WTC11 (cell line): ENCODE measurements at regions not wholly inside any gene's neighbourhood (a gene's known extent, or its start where the extent isn't known, plus 50 kb on each side); places are given as distances from the start of the nearest gene placed in this dataset.

Experiments
- ATAC-seq: fragments of 200-7000 bp; cut with Tn5 transposase; 2 replicates; pipeline ENCODE4 v1.10.0; 2021; ENCODE audit warnings: mild to moderate bottlenecking, moderate library complexity
- CTCF ChIA-PET: fragments of 300-600 bp; sonication (Branson Sonifier 250); formaldehyde crosslinking; loops from one replicate; lab custom pipeline; 2021; ENCODE audit warnings: antibody characterized with exemption; lab: Charles Lee
- POLR2A ChIA-PET: fragments of 350-600 bp; sonication (Branson Sonifier 250); formaldehyde crosslinking; loops from one replicate; lab custom pipeline; 2021; ENCODE audit warnings: antibody characterized with exemption; lab: Charles Lee
- DNase-seq: peaks from one replicate; pipeline ENCODE4 v3.0.0; 2021; ENCODE audit warnings: low spot score
- H3K27ac Mint-ChIP-seq: 2 replicates; pipeline ENCODE4 v1.8.0; 2021; ENCODE audit warnings: mixed read lengths
- H3K27me3 Mint-ChIP-seq: 2 replicates; pipeline ENCODE4 v1.8.0; 2021; ENCODE audit warnings: low read depth, mild to moderate bottlenecking, moderate library complexity, mixed read lengths
- H3K36me3 Mint-ChIP-seq: 2 replicates; pipeline ENCODE4 v1.8.0; 2021; ENCODE audit warnings: mixed read lengths
- H3K4me1 Mint-ChIP-seq: 2 replicates; pipeline ENCODE4 v1.8.0; 2022; ENCODE audit warnings: mixed read lengths
- H3K4me3 Mint-ChIP-seq: 2 replicates; pipeline ENCODE4 v1.8.0; 2021; ENCODE audit warnings: mild to moderate bottlenecking, moderate library complexity, mixed read lengths
- H3K9me3 Mint-ChIP-seq: 2 replicates; pipeline ENCODE4 v1.8.0; 2021; ENCODE audit warnings: mixed read lengths
- ATF1 ChIP-seq: sonication (generic); formaldehyde crosslinking; IDR thresholded peaks from 2 replicates; pipeline ENCODE4 v1.8.1; 2023; ENCODE audit warnings: mild to moderate bottlenecking, moderate library complexity, missing genetic modification reagents
- CREM ChIP-seq: sonication (generic); formaldehyde crosslinking; IDR thresholded peaks from 2 replicates; pipeline ENCODE4 v1.8.1; 2022; ENCODE audit warnings: mild to moderate bottlenecking, missing genetic modification reagents, moderate library complexity
- EMX1 ChIP-seq: fragments of 250-450 bp; sonication (Bioruptor Pico); IDR thresholded peaks from 2 replicates; pipeline ENCODE4 v1.8.0; 2021; ENCODE audit warnings: mild to moderate bottlenecking
- ETV6 ChIP-seq: sonication (generic); formaldehyde crosslinking; IDR thresholded peaks from 2 replicates; pipeline ENCODE4 v1.8.1; 2022; ENCODE audit warnings: mild to moderate bottlenecking, missing genetic modification reagents
- GRHL2 ChIP-seq: fragments of 250-450 bp; sonication (Bioruptor Pico); IDR thresholded peaks from 2 replicates; pipeline ENCODE4 v1.8.0; 2022; ENCODE audit warnings: mild to moderate bottlenecking, moderate library complexity; ENCODE audit not compliant: insufficient replicate concordance, severe bottlenecking
- GTF2I ChIP-seq: fragments of 250-450 bp; sonication (Bioruptor Pico); conservative IDR thresholded peaks from 2 replicates; pipeline ENCODE4 v1.4.0; 2021; ENCODE audit warnings: mild to moderate bottlenecking
- MXD4 ChIP-seq: fragments of 250-450 bp; sonication (Bioruptor Pico); IDR thresholded peaks from 2 replicates; pipeline ENCODE4 v1.8.0; 2021; ENCODE audit warnings: mild to moderate bottlenecking, moderate library complexity, borderline replicate concordance
- NFE2L1 ChIP-seq: sonication (generic); formaldehyde crosslinking; IDR thresholded peaks from 2 replicates; pipeline ENCODE4 v1.8.1; 2023; ENCODE audit warnings: missing genetic modification reagents
- NR1H2 ChIP-seq: sonication (generic); formaldehyde crosslinking; IDR thresholded peaks from 2 replicates; pipeline ENCODE4 v1.9.0; 2021; ENCODE audit warnings: mild to moderate bottlenecking, moderate library complexity, missing genetic modification reagents
- TCF7 ChIP-seq: sonication (generic); formaldehyde crosslinking; IDR thresholded peaks from 2 replicates; pipeline ENCODE4 v1.8.0; 2022; ENCODE audit warnings: mild to moderate bottlenecking, low read depth, missing genetic modification reagents, moderate library complexity
- TP53 ChIP-seq: sonication (generic); formaldehyde crosslinking; IDR thresholded peaks from 2 replicates; pipeline ENCODE4 v1.8.1; 2023; ENCODE audit warnings: mild to moderate bottlenecking, missing genetic modification reagents
- ZNF219 ChIP-seq: sonication (generic); formaldehyde crosslinking; IDR thresholded peaks from 2 replicates; pipeline ENCODE4 v1.8.0; 2023; ENCODE audit warnings: missing genetic modification reagents, mild to moderate bottlenecking, borderline replicate concordance
- ZNF263 ChIP-seq: sonication (generic); formaldehyde crosslinking; IDR thresholded peaks from 2 replicates; pipeline ENCODE4 v1.8.1; 2022; ENCODE audit warnings: low read depth, mild to moderate bottlenecking, moderate library complexity, missing genetic modification reagents
- ZNF416 ChIP-seq: fragments of 250-450 bp; sonication (Bioruptor Pico); IDR thresholded peaks from 2 replicates; pipeline ENCODE4 v1.9.0; 2021; ENCODE audit warnings: mild to moderate bottlenecking, inconsistent platforms
- ZNF671 ChIP-seq: fragments of 250-450 bp; sonication (Bioruptor Pico); IDR thresholded peaks from 2 replicates; pipeline ENCODE4 v1.8.0; 2021; ENCODE audit warnings: mild to moderate bottlenecking
- TF ChIP-seq, protein P1 (sequence below): fragments of 250-450 bp; sonication (Bioruptor Pico); IDR thresholded peaks from 2 replicates; pipeline ENCODE4 v1.9.0; 2021; ENCODE audit warnings: mild to moderate bottlenecking, borderline replicate concordance
- TF ChIP-seq, protein P2 (sequence below): sonication (generic); formaldehyde crosslinking; IDR thresholded peaks from 2 replicates; pipeline ENCODE4 v1.8.1; 2022; ENCODE audit warnings: mild to moderate bottlenecking, moderate library complexity, missing genetic modification reagents
- TF ChIP-seq, protein P3 (sequence below): sonication (generic); formaldehyde crosslinking; IDR thresholded peaks from 2 replicates; pipeline ENCODE4 v1.8.1; 2022; ENCODE audit warnings: low read depth, missing genetic modification reagents, borderline replicate concordance
- TF ChIP-seq, protein P4 (sequence below): fragments of 250-450 bp; sonication (Bioruptor Pico); IDR thresholded peaks from 2 replicates; pipeline ENCODE4 v2.1.2; 2022; ENCODE audit warnings: mild to moderate bottlenecking, moderate library complexity
- TF ChIP-seq, protein P5 (sequence below): fragments of 250-450 bp; sonication (Bioruptor Pico); IDR thresholded peaks from 2 replicates; pipeline ENCODE4 v1.9.0; 2021; ENCODE audit warnings: mild to moderate bottlenecking
- TF ChIP-seq, protein P6 (sequence below): sonication (generic); formaldehyde crosslinking; IDR thresholded peaks from 2 replicates; pipeline ENCODE4 v1.8.0; 2023; ENCODE audit warnings: missing genetic modification reagents
- TF ChIP-seq, protein P7 (sequence below): sonication (generic); formaldehyde crosslinking; IDR thresholded peaks from 2 replicates; pipeline ENCODE4 v1.8.1; 2023; ENCODE audit warnings: mild to moderate bottlenecking, missing genetic modification reagents, borderline replicate concordance

DNA sequence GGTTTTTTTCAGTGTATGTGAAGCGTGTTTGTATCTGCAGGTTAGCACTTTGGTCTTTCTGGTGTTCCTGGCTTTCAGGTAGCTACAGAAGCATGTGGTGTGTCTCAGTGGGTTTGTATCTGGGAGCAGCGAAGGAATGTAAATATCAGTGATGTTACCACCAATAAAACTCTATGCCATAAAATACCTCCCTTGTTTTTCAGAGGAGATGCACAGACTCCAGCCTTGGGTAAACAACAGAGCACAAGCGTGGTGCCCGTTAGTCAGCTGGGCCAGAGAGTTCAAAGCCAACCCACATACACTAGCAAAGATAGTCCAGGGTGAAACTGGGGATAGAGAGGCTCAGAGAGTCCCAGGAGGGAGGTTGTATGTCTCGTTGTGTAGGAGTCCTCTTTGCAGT lies 393.8 kb downstream of the SMOC2 start (continued):
- TF ChIP-seq, protein P1, sequence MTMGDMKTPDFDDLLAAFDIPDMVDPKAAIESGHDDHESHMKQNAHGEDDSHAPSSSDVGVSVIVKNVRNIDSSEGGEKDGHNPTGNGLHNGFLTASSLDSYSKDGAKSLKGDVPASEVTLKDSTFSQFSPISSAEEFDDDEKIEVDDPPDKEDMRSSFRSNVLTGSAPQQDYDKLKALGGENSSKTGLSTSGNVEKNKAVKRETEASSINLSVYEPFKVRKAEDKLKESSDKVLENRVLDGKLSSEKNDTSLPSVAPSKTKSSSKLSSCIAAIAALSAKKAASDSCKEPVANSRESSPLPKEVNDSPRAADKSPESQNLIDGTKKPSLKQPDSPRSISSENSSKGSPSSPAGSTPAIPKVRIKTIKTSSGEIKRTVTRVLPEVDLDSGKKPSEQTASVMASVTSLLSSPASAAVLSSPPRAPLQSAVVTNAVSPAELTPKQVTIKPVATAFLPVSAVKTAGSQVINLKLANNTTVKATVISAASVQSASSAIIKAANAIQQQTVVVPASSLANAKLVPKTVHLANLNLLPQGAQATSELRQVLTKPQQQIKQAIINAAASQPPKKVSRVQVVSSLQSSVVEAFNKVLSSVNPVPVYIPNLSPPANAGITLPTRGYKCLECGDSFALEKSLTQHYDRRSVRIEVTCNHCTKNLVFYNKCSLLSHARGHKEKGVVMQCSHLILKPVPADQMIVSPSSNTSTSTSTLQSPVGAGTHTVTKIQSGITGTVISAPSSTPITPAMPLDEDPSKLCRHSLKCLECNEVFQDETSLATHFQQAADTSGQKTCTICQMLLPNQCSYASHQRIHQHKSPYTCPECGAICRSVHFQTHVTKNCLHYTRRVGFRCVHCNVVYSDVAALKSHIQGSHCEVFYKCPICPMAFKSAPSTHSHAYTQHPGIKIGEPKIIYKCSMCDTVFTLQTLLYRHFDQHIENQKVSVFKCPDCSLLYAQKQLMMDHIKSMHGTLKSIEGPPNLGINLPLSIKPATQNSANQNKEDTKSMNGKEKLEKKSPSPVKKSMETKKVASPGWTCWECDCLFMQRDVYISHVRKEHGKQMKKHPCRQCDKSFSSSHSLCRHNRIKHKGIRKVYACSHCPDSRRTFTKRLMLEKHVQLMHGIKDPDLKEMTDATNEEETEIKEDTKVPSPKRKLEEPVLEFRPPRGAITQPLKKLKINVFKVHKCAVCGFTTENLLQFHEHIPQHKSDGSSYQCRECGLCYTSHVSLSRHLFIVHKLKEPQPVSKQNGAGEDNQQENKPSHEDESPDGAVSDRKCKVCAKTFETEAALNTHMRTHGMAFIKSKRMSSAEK (CRISPR knock-in tag) = no peak
- no peak for TF ChIP-seq TP53 (CRISPR knock-in tag)

DNA sequence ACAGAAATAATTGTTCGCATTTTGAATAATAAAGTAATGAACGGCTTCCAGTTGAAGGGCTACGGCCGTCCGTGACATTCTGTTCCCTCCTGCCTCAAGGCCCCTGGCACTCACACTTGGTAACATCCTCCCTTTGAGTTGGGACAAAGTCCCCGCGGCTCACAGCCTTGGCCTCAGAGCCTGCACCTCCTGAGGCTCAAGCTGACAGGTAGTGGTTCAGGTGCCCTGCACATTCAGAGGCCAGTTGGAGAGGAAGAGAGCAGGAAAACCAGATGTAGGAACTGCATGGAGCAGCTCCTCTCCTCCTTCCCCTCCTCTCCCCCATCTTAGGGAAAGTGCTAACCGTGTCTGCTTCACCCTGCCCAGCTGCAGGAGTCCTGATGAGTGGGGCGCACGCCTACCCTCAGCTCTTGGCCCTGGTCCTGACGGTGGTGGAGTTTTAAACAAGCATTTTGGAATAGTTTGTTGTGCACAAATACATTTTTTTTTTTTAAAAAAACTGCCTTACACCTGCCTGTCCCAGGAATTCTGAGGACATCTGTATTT lies 393.1 kb downstream of the SMOC2 start:
- TF ChIP-seq, protein P2, sequence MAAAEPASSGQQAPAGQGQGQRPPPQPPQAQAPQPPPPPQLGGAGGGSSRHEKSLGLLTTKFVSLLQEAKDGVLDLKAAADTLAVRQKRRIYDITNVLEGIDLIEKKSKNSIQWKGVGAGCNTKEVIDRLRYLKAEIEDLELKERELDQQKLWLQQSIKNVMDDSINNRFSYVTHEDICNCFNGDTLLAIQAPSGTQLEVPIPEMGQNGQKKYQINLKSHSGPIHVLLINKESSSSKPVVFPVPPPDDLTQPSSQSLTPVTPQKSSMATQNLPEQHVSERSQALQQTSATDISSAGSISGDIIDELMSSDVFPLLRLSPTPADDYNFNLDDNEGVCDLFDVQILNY (CRISPR knock-in tag) = no peak
- TF ChIP-seq, protein P3, sequence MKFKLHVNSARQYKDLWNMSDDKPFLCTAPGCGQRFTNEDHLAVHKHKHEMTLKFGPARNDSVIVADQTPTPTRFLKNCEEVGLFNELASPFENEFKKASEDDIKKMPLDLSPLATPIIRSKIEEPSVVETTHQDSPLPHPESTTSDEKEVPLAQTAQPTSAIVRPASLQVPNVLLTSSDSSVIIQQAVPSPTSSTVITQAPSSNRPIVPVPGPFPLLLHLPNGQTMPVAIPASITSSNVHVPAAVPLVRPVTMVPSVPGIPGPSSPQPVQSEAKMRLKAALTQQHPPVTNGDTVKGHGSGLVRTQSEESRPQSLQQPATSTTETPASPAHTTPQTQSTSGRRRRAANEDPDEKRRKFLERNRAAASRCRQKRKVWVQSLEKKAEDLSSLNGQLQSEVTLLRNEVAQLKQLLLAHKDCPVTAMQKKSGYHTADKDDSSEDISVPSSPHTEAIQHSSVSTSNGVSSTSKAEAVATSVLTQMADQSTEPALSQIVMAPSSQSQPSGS = no peak
- TF ChIP-seq ZNF219 (CRISPR knock-in tag) (no peak), NR1H2 (CRISPR knock-in tag) (no peak), GTF2I (CRISPR knock-in tag) (no peak), TCF7 (CRISPR knock-in tag) (no peak)
- TF ChIP-seq, protein P4, sequence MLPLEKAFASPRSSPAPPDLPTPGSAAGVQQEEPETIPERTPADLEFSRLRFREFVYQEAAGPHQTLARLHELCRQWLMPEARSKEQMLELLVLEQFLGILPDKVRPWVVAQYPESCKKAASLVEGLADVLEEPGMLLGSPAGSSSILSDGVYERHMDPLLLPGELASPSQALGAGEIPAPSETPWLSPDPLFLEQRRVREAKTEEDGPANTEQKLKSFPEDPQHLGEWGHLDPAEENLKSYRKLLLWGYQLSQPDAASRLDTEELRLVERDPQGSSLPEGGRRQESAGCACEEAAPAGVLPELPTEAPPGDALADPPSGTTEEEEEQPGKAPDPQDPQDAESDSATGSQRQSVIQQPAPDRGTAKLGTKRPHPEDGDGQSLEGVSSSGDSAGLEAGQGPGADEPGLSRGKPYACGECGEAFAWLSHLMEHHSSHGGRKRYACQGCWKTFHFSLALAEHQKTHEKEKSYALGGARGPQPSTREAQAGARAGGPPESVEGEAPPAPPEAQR = no peak
- TF ChIP-seq, protein P5, sequence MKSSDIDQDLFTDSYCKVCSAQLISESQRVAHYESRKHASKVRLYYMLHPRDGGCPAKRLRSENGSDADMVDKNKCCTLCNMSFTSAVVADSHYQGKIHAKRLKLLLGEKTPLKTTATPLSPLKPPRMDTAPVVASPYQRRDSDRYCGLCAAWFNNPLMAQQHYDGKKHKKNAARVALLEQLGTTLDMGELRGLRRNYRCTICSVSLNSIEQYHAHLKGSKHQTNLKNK (CRISPR knock-in tag) = no peak
- Mint-ChIP-seq H3K36me3 (peaks cover 2% of the 10 kb centered on the region; the same call in 1 of the 2 replicates), H3K4me3 (no peak overlapping the region), H3K27ac (no peak overlapping the region), H3K4me1 (peaks cover 60% of the 10 kb centered on the region), H3K9me3 (0 out of 2 replicates have a peak, but pooled peaks cover 4% of the 10 kb centered on the region), H3K27me3 (no peaks in the 10 kb centered on the region)
- ATAC-seq (peak; percentile 46), DNase-seq (no peak)
- ChIA-PET CTCF (no interaction called here), POLR2A (no interaction called here)

DNA sequence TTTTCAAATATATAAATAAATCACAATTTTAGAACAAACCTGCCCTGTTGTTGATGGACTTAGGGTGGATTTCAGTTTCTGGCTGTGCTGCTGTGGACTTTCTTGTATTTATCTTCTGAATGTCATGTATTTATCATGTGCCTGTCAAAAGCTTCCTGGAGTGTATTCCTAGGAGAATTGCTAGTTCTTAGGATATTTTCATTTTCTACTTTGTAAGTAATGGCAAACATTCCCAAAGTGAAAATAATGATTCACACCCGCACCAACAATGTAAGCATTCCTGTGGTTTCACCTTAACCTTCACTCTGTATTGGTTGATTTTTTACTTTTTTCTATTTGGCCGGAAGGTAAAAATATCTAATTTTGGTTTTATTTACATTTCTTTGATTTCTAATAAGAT lies 387.8 kb downstream of the SMOC2 start:
- DNase-seq (no peak), ATAC-seq (no peak)
- Mint-ChIP-seq H3K27me3 (no peaks in the 10 kb centered on the region), H3K27ac (no peak overlapping the region), H3K36me3 (no peaks in the 10 kb centered on the region), H3K9me3 (peaks cover 12% of the 10 kb centered on the region; the same call in 1 of the 2 replicates), H3K4me1 (peaks cover 29% of the 10 kb centered on the region), H3K4me3 (no peak overlapping the region)
- ChIA-PET POLR2A (no interaction called here), CTCF (no interaction called here)
- TF ChIP-seq ZNF263 = no peak
- TF ChIP-seq, protein P6, sequence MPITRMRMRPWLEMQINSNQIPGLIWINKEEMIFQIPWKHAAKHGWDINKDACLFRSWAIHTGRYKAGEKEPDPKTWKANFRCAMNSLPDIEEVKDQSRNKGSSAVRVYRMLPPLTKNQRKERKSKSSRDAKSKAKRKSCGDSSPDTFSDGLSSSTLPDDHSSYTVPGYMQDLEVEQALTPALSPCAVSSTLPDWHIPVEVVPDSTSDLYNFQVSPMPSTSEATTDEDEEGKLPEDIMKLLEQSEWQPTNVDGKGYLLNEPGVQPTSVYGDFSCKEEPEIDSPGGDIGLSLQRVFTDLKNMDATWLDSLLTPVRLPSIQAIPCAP (CRISPR knock-in tag) = no peak
- TF ChIP-seq ATF1 = no peak
- no peak for TF ChIP-seq GRHL2 (CRISPR knock-in tag)
- TF ChIP-seq, protein P7, sequence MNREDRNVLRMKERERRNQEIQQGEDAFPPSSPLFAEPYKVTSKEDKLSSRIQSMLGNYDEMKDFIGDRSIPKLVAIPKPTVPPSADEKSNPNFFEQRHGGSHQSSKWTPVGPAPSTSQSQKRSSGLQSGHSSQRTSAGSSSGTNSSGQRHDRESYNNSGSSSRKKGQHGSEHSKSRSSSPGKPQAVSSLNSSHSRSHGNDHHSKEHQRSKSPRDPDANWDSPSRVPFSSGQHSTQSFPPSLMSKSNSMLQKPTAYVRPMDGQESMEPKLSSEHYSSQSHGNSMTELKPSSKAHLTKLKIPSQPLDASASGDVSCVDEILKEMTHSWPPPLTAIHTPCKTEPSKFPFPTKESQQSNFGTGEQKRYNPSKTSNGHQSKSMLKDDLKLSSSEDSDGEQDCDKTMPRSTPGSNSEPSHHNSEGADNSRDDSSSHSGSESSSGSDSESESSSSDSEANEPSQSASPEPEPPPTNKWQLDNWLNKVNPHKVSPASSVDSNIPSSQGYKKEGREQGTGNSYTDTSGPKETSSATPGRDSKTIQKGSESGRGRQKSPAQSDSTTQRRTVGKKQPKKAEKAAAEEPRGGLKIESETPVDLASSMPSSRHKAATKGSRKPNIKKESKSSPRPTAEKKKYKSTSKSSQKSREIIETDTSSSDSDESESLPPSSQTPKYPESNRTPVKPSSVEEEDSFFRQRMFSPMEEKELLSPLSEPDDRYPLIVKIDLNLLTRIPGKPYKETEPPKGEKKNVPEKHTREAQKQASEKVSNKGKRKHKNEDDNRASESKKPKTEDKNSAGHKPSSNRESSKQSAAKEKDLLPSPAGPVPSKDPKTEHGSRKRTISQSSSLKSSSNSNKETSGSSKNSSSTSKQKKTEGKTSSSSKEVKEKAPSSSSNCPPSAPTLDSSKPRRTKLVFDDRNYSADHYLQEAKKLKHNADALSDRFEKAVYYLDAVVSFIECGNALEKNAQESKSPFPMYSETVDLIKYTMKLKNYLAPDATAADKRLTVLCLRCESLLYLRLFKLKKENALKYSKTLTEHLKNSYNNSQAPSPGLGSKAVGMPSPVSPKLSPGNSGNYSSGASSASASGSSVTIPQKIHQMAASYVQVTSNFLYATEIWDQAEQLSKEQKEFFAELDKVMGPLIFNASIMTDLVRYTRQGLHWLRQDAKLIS = no peak
- TF ChIP-seq MXD4 (CRISPR knock-in tag) = no peak
- no peak for TF ChIP-seq ETV6 (CRISPR knock-in tag)
- TF ChIP-seq ZNF416 (CRISPR knock-in tag) = no peak
- TF ChIP-seq NFE2L1 (CRISPR knock-in tag) = no peak
- TF ChIP-seq CREM (CRISPR knock-in tag) = no peak
- TF ChIP-seq EMX1 = no peak
- no peak for TF ChIP-seq ZNF671 (CRISPR knock-in tag)
